ENCODE measurements at regions not wholly inside any gene's neighbourhood (a gene's known extent, or its start where the extent isn't known, plus 50 kb on each side); places are given as distances from the start of the nearest gene placed in this dataset.

DNA sequence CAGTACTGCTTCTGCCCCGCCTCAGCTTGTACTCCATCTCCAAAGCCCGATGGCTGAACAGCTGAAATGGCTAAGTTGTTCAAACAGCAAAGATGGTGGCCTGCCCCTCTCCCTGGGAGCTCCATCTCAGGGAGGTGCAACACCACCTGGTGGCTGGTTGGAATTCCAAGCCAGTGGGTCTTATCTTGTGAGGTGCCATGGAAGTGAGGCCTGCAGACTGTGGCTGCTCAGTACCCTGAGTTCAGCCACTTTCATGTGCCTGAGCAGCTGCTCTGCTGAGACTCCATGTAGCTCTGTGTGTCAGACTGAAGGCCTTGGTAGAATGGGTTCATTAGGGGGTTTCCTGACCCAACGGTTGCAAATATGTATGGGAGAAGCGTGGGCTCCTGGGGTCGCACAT, 67.3 kb upstream of the SPRY2 start:
- Histone ChIP-seq H3K36me3 (no peaks in the 10 kb centered on the region), H3K9ac (ENCODE audit: low read depth in 2 of 2, low read length in 2 of 2) (no peak overlapping the region), H3K9me3 (no peaks in the 10 kb centered on the region), H3K4me1 (no peaks in the 10 kb centered on the region), H3K4me3 (no peak overlapping the region), H3K27me3 (no peaks in the 10 kb centered on the region), H3K27ac (no peak overlapping the region)
- intact Hi-C loops (cut with DNase I) = no loop called here
- no peak for DNase-seq
- TF ChIP-seq, protein P1, sequence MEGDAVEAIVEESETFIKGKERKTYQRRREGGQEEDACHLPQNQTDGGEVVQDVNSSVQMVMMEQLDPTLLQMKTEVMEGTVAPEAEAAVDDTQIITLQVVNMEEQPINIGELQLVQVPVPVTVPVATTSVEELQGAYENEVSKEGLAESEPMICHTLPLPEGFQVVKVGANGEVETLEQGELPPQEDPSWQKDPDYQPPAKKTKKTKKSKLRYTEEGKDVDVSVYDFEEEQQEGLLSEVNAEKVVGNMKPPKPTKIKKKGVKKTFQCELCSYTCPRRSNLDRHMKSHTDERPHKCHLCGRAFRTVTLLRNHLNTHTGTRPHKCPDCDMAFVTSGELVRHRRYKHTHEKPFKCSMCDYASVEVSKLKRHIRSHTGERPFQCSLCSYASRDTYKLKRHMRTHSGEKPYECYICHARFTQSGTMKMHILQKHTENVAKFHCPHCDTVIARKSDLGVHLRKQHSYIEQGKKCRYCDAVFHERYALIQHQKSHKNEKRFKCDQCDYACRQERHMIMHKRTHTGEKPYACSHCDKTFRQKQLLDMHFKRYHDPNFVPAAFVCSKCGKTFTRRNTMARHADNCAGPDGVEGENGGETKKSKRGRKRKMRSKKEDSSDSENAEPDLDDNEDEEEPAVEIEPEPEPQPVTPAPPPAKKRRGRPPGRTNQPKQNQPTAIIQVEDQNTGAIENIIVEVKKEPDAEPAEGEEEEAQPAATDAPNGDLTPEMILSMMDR (IDR thresholded peaks at IDR 0.05) = no peak

DNA sequence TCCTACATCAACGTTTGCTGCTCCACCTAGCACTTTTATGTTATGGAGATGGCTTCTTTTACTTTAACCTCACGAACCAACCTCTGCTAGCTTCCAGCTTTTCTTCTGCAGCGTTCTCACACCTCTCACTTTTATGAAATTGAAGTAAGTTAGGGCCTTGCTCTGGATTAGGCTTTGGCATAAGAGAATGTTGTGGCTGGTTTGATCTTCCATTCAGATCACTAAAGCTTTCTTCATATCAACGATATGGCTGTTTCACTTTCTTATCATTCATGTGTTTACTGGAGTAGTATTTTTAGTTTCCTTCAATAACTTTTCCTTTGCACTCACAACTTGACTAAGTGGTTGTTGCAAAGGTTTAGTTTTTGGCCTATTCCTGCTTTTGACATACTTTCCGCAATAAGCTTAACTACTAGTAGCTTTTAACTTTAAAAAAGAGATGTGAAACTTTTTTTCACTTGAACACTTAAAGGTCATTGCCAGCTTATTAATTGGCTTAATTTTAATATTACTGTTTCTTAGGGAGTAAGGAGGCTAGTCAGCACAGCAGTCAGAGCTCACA, 60.0 kb upstream of the SPRY2 start:
- Histone ChIP-seq H3K9me3 (no peaks in the 10 kb centered on the region), H3K4me1 (no peaks in the 10 kb centered on the region), H3K36me3 (no peaks in the 10 kb centered on the region), H3K27ac (no peak overlapping the region), H3K4me3 (no peak overlapping the region), H3K9ac (ENCODE audit: low read depth in 2 of 2, low read length in 2 of 2) (no peak overlapping the region), H3K27me3 (no peaks in the 10 kb centered on the region)
- intact Hi-C loops (cut with DNase I) = no loop called here
- no peak for DNase-seq
- TF ChIP-seq, protein P1 (IDR thresholded peaks at IDR 0.05) = no peak

DNA sequence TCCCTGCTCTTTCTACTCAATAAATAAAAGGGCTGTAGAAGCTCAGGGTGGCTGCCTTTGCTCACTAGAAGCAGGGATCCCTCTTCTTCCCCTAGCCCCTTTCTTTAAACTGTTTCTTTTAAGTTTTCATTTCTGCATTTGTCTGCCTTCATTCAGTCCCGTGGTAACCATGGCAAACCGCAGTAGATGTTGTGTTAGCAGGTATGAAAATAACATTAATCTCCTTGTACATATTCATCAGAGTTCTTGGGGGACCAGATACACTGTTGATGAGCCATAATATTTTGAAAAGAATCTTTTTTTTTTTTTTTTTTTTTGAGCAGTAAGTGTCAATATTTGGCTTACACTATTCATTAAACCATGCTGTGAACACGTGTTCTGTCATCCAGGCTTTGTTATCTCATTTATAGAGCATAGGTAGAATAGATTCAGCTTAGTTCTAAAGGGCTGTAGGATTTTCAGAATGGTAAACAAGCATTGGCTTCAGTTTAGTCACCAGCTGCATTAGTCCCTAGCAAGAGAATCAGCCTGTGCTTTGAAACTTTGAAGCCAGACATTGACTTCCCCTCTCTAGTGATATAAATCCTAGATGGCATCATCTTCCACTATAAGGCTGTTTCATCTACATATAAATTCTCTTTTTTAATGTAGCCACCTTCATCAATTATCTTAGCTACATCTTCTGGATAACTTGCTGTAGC, 59.4 kb upstream of the SPRY2 start:
- H3K4me3 ChIP-seq = no peak overlapping the region
- TF ChIP-seq, protein P1 (IDR thresholded peaks at IDR 0.05) = no peak
- H3K9ac ChIP-seq (ENCODE audit: low read depth in 2 of 2, low read length in 2 of 2) = no peak overlapping the region
- intact Hi-C loops (cut with DNase I) = no loop called here
- no peak overlapping the region for H3K27ac ChIP-seq
- no peaks in the 10 kb centered on the region for H3K36me3 ChIP-seq
- no peaks in the 10 kb centered on the region for H3K27me3 ChIP-seq
- no peaks in the 10 kb centered on the region for H3K4me1 ChIP-seq
- DNase-seq = no peak
- no peaks in the 10 kb centered on the region for H3K9me3 ChIP-seq

DNA sequence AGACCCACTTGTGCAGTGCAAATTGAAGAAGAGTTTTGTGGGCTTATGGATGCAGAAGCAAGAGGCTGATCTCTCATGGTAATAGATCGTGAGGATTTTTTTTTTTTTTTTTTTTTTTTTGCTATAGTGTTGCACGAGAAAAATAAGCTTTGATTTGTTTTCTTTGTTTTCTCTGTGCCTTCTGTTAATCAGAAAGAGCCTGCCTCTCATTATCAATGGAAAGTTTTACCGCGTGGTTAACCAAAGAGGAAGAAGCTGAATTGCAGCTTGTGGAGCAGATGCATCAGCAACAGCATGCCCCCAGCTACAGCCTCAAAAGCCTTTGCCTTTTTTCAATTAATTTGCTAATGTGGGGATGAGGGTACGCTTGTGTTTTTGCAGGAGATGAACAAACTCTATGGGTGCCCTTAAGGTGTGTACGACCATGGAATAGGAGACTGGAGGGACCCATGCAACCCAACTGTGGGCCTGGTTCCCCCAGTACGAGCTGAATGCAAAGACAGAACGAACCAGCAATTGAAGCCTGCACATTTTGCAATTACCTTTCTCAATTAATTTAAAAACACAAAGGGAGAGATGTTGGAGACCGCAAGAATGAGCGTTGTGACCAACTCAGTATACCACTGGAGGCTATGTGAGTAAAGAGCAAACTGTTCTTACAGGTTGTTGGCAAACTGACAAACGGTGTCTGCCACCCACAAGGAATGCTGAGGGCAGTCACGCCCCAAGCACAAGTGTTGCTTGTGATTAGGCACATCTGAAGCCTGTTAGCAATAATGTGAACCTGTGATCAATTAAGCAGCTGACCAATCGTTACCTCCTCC, 58.6 kb upstream of the SPRY2 start:
- Histone ChIP-seq H3K4me1 (no peaks in the 10 kb centered on the region), H3K27me3 (no peaks in the 10 kb centered on the region), H3K4me3 (no peak overlapping the region), H3K27ac (no peak overlapping the region), H3K9ac (ENCODE audit: low read depth in 2 of 2, low read length in 2 of 2) (no peak overlapping the region), H3K36me3 (no peaks in the 10 kb centered on the region), H3K9me3 (no peaks in the 10 kb centered on the region)
- intact Hi-C loops (cut with DNase I) = no loop called here
- DNase-seq = no peak
- TF ChIP-seq, protein P1 (IDR thresholded peaks at IDR 0.05) = no peak

All from colonic mucosa (tissue), 4 donors.